Activated CD4-positive, alpha-beta T cell treated with anti-CD3 and anti-CD28 coated beads for 48 hours (primary cell): ENCODE measurements at regions not wholly inside any gene's neighbourhood (a gene's known extent, or its start where the extent isn't known, plus 50 kb on each side); places are given as distances from the start of the nearest gene placed in this dataset.

Source experiments
- DNase-seq: peaks from one replicate; pipeline ENCODE4 v3.0.0-alpha.2; 2020

GRCh38 chr2:239756790-239757760 is 268.1 kb downstream of the NDUFA10 start:
- no peak for DNase-seq

DNA sequence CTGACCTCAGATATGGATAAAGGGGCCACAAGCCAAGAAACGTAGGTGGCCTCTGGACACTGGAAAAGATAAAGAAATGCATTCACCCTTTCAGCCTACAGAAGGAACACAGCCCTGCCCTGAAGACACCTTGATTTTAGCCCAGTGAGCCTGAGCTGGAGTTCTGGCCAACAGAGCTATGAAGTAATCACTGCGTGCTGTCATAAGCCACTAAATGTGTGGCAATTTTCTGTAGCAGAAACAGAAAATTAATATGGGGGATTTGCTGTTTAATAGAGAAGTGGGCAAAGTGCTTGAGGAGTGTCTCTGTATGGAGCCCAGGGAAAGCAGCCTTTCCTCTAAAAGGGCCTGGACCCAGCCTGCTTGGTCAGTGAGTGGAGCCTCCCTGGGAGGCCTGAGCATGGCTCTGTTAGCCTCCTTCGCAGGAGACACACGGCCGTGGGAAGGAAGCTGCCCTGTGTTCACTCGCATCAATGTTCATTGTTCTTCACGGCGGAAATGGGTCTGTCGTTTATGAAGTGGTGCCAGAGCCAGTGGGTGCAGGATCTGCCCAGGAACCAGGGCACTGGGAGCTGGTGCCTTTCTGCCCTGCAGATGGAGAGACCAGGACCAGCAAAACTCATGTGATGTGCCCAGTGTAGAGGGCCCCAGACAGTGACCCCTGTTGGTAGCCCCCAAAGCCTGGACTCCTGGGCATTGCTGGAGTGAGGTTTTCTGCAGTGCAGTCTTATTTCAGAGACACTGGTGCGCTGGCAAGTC is 268.9 kb downstream of the NDUFA10 start:
- no peak for DNase-seq

DNA sequence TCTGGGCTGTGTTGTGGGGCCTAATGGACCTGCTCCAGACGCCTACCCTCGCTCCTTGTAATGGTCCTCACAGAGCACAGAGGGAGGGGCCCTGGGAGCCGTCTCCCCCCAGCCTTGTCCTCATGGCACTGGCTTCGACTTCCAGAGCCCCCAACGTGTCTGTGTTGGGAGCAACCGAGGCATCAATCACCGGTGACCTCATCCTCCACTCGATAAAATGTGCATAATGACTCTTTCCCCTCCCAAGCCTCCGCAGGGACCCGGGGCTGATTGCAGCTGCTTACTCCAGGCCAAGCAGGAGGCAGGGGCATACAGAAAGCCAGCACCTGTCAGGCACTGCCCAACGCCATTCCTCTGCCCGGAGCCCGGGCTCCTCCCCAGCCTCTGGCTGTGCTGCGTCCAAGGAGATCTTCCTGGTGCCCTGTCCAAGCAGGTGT is 271.7 kb downstream of the NDUFA10 start:
- DNase-seq = no peak

GRCh38 chr2:239752951-239753350 is 272.2 kb downstream of the NDUFA10 start:
- no peak for DNase-seq

DNA sequence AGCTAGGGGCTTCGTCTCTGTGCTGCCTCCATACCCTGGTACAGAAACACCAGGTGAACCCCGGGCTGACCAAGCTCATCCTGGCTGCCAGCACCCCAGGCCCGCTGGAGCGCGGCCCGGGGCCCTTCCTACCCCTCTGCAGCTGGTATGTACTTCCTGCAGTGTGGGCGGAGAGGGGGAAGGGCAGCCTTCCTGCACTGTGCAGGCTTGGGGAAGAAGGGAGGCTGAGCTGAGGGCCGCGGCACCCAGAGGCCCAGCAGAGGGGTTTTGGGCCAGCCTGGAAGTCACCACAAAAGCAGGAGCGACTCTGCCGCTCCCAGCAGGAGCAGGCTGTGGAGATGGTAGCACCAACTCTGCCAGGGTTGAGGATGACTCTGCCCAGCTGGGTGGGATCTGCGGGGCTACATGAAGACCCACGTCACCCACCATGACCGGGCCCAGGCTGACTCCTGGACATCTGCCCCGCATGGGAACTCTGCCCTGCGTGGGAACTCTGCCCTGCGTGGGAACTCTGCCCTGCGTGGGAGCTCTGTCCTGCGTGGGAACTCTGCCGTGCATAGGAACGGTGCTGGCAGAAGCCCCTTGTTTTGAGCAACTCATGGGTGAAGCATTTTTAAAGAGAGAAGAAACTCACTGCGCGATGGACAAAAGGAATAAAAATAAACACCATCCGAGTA is 273.3 kb downstream of the NDUFA10 start:
- peak; percentile 63 for DNase-seq

GRCh38 chr2:239750929-239751678 is 274.0 kb downstream of the NDUFA10 start:
- DNase-seq = no peak

- DNase-seq = no peak
Measured at GRCh38 chr2:239750045-239750835, 274.9 kb downstream of the NDUFA10 start.

GRCh38 chr2:239749272-239749873 is 275.8 kb downstream of the NDUFA10 start:
- no peak for DNase-seq

GRCh38 chr2:239748811-239749210 is 276.3 kb downstream of the NDUFA10 start:
- no peak for DNase-seq

- no peak for DNase-seq
Measured at GRCh38 chr2:239747771-239748170, 277.4 kb downstream of the NDUFA10 start.

GRCh38 chr2:239747274-239747673 is 277.9 kb downstream of the NDUFA10 start:
- no peak for DNase-seq

- no peak for DNase-seq
Measured at GRCh38 chr2:239746559-239747246, 278.4 kb downstream of the NDUFA10 start.

DNA sequence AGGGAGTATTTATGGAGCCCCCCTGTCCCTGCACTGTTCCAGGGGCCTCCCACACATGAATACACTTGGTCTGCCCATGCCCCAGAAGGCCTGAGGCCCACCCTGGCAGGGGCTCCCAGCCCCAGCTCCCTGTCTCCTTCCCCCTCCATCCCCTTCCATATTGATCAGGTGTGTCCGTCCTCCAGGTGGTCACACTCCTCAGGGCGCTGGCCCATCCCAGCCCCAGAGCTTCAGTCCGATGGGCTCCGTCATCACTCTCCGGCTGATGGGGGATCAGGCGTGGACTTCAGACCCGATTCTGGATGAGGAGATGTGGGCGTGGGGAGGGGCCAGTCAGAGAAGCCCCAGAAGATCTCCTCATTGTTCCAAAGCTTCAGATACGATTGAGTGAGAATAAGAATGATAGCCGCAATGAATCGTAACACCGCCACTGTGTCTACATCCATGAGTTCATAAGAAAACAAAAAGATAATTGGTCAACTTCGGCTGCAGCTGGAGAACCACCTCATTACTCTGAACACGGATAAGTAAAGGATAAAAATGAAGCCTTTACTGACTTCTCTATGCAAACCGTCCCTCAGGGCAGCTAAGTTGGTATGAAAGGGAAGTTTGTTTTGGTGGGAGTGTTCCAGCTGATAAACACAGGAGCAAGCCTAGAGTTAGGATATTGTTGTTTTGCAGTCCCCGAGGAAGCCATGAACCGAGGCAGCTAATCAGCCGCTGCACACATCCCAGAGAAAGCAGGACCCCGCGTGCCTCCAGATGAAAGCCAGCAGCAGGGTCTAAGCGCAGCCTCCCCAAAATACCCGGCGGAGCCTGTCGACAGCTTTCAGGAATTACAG is 279.5 kb downstream of the NDUFA10 start:
- DNase-seq = no peak

DNA sequence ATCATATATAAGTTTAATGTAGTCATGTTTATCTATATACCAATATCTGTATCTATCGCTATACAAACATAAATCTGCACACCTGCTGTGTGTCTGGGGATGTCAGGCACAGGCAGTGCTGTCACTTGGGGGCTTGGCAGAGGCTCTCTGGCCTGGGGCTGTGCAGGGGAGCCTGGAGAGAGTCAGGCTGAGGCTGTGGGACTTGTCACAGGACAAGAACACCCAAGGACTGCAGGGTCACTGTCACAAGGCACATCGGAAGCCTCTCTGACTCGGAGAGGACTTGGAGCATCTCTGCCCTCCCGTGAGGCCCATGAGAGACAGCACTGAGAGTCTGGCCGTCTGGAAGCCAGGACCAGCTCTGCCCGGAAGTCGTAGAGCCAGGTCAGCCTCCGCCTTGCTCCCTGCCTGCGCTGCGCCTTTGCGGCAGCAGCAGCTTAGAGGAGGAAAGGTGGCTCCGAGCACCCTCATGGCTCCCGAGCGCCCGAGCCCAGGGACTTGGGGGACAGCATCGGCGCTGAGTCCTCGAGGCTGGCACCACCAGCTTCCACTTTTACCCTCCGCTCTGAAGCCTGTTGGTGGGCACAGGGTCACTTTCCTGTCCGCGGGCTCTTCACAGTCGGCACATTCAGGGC is 280.3 kb downstream of the NDUFA10 start:
- DNase-seq = no peak

GRCh38 chr2:239743206-239743605 is 281.9 kb downstream of the NDUFA10 start:
- DNase-seq = no peak

DNA sequence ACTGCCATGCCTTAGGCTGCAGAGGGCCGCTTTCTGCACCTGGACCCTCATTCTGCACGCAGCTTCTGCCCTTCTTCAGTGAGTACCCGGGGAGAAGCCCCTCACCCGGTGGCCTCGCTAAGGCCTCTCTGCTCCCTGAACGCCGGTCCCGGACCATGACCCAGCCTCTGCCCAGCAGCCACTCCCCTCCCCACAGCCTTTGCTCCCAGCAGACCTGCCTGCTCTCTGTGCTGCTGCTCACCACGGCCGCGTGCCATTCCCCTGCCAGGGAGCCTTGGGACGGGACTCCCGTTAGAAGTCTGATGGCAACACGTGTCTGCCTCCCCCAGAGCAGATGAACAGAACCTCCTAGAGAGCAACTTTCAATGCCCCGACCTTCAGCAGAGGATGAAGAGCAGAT is 282.8 kb downstream of the NDUFA10 start:
- no peak for DNase-seq

DNA sequence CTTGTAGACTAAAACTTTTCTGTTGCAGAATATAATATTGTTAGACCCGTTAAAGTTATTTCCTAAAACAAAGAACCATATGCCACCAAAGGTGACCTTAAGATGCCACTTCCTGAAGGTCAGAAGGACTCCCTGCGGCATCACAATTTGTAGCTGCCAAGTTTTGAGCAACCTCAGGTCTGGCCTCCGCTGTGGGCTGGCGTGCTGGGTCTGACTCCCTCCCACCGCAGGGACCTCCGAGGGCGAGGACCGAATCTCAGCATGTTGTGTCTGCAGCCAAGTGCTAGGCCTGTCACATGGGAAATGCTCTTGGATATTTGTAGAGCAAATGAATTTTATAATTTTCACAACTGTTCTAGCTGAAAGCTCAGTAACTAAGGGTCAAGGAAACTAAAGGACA is 285.9 kb downstream of the NDUFA10 start:
- no peak for DNase-seq

GRCh38 chr2:239738159-239738558 is 287.0 kb downstream of the NDUFA10 start:
- no peak for DNase-seq

- no peak for DNase-seq
Measured at GRCh38 chr2:239737144-239737463, 288.0 kb downstream of the NDUFA10 start.
